SU-DHL-6 (cell line): ENCODE measurements at regions not wholly inside any gene's neighbourhood (a gene's known extent, or its start where the extent isn't known, plus 50 kb on each side); places are given as distances from the start of the nearest gene placed in this dataset.

Experiments
- H2AFZ ChIP-seq: fragments of 200-600 bp; sonication (generic); 2 replicates; pipeline ENCODE4 v1.6.1; 2014; ENCODE audit warnings: low read depth, mild to moderate bottlenecking, moderate library complexity, mixed read lengths, antibody characterized with exemption, low read length; ENCODE audit not compliant: severe bottlenecking
- H3F3A ChIP-seq: fragments of 200-600 bp; shearing (Covaris generic); 2 replicates; pipeline ENCODE4 v1.6.0; 2016; ENCODE audit warnings: antibody characterized with exemption, mild to moderate bottlenecking; ENCODE audit not compliant: insufficient read depth
- H3K27ac ChIP-seq: fragments of 200-600 bp; sonication (generic); 2 replicates; pipeline ENCODE4 v1.5.1; 2016; ENCODE audit warnings: low read depth, mild to moderate bottlenecking, low read length, moderate library complexity, mixed read lengths
- H3K27me3 ChIP-seq: fragments of 200-600 bp; sonication (generic), shearing (Covaris generic); 2 replicates; pipeline ENCODE4 v1.6.0; 2014; ENCODE audit warnings: mild to moderate bottlenecking, low read length
- H3K36me3 ChIP-seq: fragments of 200-600 bp; sonication (generic); 2 replicates; pipeline ENCODE4 v1.6.1; 2014; ENCODE audit warnings: mild to moderate bottlenecking, low read length, mixed read lengths
- H3K4me2 ChIP-seq: fragments of 300-600, 200-600 bp; shearing (Covaris generic), sonication (generic); 2 replicates; pipeline ENCODE4 v1.6.0; 2014; ENCODE audit warnings: low read length, low read depth, mild to moderate bottlenecking; ENCODE audit not compliant: poor library complexity, severe bottlenecking
- H3K4me3 ChIP-seq: fragments of 200-600 bp; sonication (generic); 2 replicates; pipeline ENCODE4 v1.5.1; 2014; ENCODE audit warnings: antibody characterized with exemption, low read length, mild to moderate bottlenecking, mixed read lengths; ENCODE audit not compliant: insufficient read depth, poor library complexity, severe bottlenecking
- H3K79me2 ChIP-seq: fragments of 200-600 bp; sonication (generic); 2 replicates; pipeline ENCODE4 v1.6.1; 2014; ENCODE audit warnings: mild to moderate bottlenecking, low read length, moderate library complexity; ENCODE audit not compliant: insufficient read depth
- H3K9ac ChIP-seq: fragments of 200-600 bp; sonication (generic); 2 replicates; pipeline ENCODE4 v1.7.0; 2014; ENCODE audit warnings: mild to moderate bottlenecking, low read length
- H3K9me2 ChIP-seq: fragments of 200-600 bp; sonication (generic); replicated peaks from 2 replicates; pipeline ENCODE4 v1.6.1; 2014; ENCODE audit warnings: low read length; ENCODE audit not compliant: insufficient read depth
- H3K9me3 ChIP-seq: fragments of 200-600 bp; sonication (generic); 2 replicates; pipeline ENCODE4 v1.6.1; 2014; ENCODE audit warnings: low read length, mixed read lengths; ENCODE audit not compliant: insufficient read depth
- H4K20me1 ChIP-seq: fragments of 200-600 bp; sonication (generic); 2 replicates; pipeline ENCODE4 v1.6.1; 2014; ENCODE audit warnings: low read depth, mild to moderate bottlenecking, antibody characterized with exemption, low read length, moderate library complexity, mixed read lengths
- EZH2phosphoT487 ChIP-seq: fragments of 200-600 bp; sonication (generic), shearing (Covaris generic); conservative IDR thresholded peaks from 2 replicates; pipeline ENCODE4 v1.6.1; 2018; ENCODE audit warnings: mild to moderate bottlenecking, antibody characterized with exemption, low read length, moderate library complexity, mixed read lengths
- TF ChIP-seq, protein P1 (sequence below): fragments of 200-600 bp; sonication (generic); IDR thresholded peaks from one replicate; pipeline ENCODE4 v1.5.1; 2017; ENCODE audit warnings: antibody characterized with exemption, mild to moderate bottlenecking, low read length, moderate library complexity; ENCODE audit not compliant: insufficient read depth, poor library complexity, severe bottlenecking

DNA sequence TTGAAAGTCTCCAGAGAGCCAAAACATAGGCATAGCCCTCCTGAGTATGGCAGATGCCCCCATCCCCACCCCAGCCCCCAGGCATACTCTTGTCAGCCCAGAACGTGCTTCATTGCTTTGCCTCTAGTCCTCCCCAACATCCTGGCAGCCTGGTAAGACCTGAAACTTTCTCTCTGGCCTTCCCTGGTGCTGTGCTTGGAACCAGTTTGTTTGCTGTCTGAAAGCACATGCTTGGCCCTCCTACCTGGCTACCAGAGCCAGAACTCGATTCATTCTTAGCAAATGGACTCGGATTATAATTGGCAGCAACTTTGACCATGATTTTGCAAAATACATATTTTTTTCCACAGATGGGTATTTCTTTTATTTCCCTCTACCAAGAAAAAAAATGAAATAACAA is 248.1 kb downstream of the USP46 start:
- H3F3A ChIP-seq: no peaks in the 10 kb centered on the region
- H3K36me3 ChIP-seq: no peaks in the 10 kb centered on the region
- H3K4me2 ChIP-seq: no peak overlapping the region
- no peaks in the 10 kb centered on the region for H3K79me2 ChIP-seq
- no peaks in the 10 kb centered on the region for H3K27me3 ChIP-seq
- H4K20me1 ChIP-seq: no peaks in the 10 kb centered on the region
- no peak overlapping the region for H2AFZ ChIP-seq
- no peaks in the 10 kb centered on the region for H3K9me2 ChIP-seq
- no peaks in the 10 kb centered on the region for H3K9me3 ChIP-seq
- TF ChIP-seq, protein P1, sequence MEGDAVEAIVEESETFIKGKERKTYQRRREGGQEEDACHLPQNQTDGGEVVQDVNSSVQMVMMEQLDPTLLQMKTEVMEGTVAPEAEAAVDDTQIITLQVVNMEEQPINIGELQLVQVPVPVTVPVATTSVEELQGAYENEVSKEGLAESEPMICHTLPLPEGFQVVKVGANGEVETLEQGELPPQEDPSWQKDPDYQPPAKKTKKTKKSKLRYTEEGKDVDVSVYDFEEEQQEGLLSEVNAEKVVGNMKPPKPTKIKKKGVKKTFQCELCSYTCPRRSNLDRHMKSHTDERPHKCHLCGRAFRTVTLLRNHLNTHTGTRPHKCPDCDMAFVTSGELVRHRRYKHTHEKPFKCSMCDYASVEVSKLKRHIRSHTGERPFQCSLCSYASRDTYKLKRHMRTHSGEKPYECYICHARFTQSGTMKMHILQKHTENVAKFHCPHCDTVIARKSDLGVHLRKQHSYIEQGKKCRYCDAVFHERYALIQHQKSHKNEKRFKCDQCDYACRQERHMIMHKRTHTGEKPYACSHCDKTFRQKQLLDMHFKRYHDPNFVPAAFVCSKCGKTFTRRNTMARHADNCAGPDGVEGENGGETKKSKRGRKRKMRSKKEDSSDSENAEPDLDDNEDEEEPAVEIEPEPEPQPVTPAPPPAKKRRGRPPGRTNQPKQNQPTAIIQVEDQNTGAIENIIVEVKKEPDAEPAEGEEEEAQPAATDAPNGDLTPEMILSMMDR: no peak
- TF ChIP-seq EZH2phosphoT487: no peak
- H3K27ac ChIP-seq: no peak overlapping the region
- H3K4me3 ChIP-seq: no peak overlapping the region
- H3K9ac ChIP-seq: no peak overlapping the region

DNA sequence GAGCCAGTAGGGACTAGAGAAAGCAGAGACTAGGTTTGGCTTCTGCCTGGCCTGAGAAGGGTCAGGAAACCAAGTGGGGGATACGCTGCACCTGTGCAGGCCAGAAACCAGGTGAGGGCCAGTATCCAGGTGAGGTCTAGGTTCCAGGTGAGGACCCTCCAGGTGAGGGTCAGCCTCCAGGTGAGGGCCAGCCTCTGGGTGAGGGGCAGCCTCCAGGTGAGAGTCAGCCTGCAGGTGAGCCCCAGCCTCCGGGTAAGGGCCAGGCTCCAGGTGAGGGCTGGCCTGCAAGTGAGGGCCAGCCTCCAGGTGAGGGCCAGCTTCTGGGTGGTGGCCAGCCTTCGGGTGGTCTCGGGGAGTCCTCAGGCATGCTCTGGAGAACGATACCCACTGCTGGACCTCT is 238.8 kb downstream of the USP46 start:
- H3K4me3 ChIP-seq: no peak overlapping the region
- no peak overlapping the region for H3K4me2 ChIP-seq
- no peak overlapping the region for H3K27ac ChIP-seq

DNA sequence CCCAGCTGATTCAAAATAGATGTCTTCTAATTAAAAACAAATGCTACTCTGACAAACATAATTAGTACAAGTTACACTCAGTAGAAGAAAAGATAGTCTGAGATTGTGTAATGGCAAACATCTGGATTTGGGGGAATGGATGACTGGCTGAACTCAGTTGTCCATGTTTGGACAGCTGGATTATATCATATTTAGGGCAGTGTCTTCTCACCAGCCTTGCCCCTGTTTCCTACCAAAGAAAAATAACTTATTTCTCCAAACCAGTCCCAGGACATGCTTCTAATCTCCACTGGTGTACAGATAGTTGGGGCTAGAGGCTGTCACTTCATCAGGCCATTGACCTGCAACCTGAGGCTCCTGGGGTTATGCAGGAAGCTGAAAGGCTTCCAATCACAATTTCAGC is 237.3 kb downstream of the USP46 start:
- no peaks in the 10 kb centered on the region for H3F3A ChIP-seq
- no peak overlapping the region for H2AFZ ChIP-seq
- no peaks in the 10 kb centered on the region for H4K20me1 ChIP-seq
- H3K27ac ChIP-seq: no peak overlapping the region
- no peak overlapping the region for H3K4me3 ChIP-seq
- H3K79me2 ChIP-seq: no peaks in the 10 kb centered on the region
- H3K9ac ChIP-seq: no peak overlapping the region
- H3K36me3 ChIP-seq: no peaks in the 10 kb centered on the region
- no peak overlapping the region for H3K4me2 ChIP-seq
- H3K9me2 ChIP-seq: no peaks in the 10 kb centered on the region
- no peaks in the 10 kb centered on the region for H3K27me3 ChIP-seq
- TF ChIP-seq EZH2phosphoT487: no peak
- TF ChIP-seq, protein P1: no peak
- no peaks in the 10 kb centered on the region for H3K9me3 ChIP-seq

More for the DNA sequence above, 238.8 kb downstream of the USP46 start:
- Histone ChIP-seq H3K79me2 (no peaks in the 10 kb centered on the region), H3K36me3 (no peaks in the 10 kb centered on the region), H3K27me3 (no peaks in the 10 kb centered on the region), H3K9me3 (no peaks in the 10 kb centered on the region), H3K9ac (no peak overlapping the region), H3F3A (no peaks in the 10 kb centered on the region), H3K9me2 (no peaks in the 10 kb centered on the region), H4K20me1 (no peaks in the 10 kb centered on the region), H2AFZ (no peak overlapping the region)
- no peak for TF ChIP-seq EZH2phosphoT487
- TF ChIP-seq, protein P1: no peak
